Dermis blood vessel endothelial cell (primary cell): ENCODE measurements at regions not wholly inside any gene's neighbourhood (a gene's known extent, or its start where the extent isn't known, plus 50 kb on each side); places are given as distances from the start of the nearest gene placed in this dataset.
"Not testable (repeated sequence)": the region's sequence is repeated elsewhere in the genome, so short reads cannot be mapped to it uniquely, and the experiment has no call there.

Experiments
- DNase-seq: peaks from one replicate; pipeline ENCODE4 v3.0.0; 2010

DNA sequence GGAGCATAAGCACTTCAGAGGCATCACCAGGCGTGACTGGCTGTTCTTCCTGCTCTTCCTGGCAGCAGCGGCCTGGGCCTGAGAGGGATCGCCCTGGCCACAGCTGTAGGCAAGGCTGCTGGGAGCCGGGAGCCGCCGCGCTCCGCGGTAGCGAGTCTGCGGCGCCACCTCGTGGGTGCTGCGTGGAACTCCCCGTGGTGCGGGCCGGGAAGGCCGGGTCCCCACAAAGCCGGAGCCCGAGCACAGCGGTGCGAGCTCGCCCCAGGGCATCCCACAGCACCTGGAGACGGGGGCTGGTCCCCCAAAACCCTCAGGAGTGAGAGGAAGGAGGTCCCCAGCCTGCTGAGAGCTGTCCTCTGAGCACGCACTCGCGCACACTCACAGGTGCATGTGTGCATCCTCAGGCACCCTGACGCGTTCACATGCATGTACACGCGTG, 1546.5 kb downstream of the RPIA start:
- DNase-seq: peak; percentile 42

DNA sequence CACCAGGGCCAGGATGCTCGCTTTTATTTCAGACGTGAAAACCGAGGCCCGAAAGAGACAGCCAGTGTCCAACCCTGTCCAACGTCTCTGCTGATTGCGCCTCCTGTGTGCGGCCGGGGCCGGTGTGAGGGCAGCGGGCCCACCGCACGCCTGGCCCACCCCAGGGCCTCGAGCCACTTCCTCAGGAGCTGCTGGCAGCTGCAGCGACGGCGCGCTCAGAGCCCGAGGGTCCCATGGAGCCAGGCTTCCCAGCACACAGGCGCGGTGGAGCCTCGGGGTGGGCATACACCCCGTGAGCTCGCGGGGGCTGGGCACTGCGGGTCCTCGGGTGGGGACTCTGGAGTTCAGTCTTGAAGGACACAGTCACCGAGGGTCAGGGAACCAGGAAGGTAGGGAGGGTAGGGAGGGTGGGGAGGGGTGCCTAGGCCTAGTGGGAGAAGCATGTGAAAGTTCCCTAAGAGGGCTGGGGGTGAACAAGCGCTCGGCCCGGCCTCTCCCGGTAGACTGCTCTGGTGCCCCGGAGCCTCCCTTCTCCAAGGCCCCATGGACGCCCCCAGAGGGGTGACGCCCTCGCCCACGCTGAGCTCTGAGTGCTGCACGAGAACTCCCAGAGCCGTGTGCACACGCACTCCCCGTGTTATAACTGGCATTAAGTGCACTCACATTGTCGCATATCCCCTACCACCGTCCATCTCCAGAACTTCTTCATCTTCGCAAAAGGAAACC, 1547.2 kb downstream of the RPIA start:
- DNase-seq: not testable (repeated sequence)

DNA sequence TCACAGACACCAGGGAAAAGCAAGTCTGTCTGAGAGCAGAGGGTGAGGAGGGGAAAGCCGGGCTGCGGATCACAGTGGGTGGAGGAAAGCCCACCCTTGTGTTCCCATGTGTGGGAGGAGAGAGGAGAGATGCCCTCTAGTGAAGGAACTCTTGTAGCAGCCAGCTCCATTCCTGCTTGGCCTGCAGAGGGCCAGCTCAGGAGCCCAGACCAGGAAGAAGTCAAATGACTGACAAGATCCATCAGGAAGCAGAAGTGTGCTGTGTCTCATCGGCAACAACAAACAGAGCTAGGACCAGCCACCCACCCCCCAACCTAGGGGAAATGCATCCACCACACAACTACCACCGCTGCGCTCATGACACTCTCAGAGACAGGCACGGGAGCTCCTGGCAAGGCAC, 1548.3 kb downstream of the RPIA start:
- DNase-seq: not testable (repeated sequence)

DNA sequence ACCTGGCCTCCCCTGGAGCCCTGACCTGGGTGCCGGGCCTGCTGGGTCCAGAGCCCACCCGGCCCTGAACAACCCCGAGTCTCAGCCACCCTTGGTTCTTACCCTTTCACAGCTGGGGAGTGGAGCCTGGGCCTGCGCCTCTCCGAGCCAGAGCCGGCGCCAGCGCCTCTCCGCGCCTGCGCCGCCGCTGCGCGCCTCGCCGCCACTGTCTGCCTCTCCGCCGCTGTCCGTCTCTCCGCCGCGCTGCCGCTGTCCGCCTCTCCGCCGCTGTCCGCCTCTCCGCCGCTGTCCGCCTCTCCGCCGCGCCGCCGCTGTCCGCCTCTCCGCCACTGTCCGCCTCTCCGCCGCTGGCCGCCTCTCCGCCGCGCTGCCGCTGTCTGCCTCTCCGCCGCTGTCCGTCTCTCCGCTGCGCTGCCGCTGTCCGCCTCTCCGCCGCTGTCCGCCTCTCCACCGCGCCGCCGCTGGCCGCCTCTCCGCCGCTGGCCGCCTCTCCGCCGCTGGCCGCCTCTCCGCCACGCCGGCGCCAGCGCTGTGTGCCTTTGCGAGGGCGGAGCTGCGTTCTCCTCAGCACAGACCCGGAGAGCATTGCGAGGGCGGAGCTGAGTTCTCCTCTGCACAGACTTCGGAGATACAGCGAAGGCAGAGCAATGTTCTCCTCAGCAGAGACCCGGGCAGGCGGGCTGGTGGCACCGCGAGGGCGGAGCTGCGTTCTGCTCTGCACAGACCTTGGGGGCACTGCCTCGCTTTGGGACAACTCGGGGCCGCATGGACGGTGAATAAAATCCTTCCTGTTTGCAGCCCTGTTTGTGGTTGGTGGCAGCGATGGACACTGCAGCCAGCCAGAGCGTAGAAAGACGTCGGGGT, 1553.7 kb downstream of the RPIA start:
- DNase-seq: peak; percentile 9

DNA sequence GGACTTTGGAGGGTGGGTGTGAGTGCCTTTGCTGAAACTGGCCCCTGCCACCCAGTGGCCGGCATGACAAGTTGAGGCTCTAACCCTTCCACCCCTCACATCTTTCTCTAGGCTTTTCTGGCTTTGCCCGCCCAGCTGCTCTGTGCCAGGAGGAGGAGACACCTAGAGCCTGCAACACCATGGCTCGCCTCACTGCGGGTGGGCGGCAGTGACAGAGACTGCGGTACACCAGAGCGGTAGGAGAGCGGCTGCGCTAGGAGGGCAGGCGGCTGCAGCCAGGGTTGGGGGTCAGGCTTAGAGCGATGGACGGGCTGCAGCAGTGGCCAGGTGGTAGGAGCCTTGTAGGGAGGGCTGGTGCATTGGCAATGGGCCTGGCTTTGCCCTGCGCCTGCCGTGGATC, 1556.9 kb downstream of the RPIA start:
- DNase-seq: not testable (repeated sequence)

DNA sequence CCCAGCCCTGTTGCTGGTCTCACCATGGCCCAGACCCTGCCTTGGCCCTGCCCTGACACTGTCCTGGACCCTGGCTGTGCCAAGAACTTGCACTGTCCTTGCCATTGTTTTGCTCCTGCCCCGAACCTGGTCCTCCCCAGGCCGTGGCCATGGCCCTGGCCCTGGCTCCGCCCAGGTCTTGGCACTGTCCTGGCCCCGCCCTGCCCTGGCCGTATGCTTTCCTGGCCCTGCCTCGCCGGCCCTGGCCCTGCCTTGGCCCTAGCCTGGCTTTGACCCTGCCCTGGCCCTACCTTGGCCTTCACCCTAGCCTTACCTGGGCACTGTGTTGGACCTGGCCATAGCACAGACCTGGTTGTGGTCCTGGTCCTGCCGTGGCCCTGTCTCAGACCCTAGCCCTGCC, 1558.9 kb downstream of the RPIA start:
- not testable (repeated sequence) for DNase-seq

DNA sequence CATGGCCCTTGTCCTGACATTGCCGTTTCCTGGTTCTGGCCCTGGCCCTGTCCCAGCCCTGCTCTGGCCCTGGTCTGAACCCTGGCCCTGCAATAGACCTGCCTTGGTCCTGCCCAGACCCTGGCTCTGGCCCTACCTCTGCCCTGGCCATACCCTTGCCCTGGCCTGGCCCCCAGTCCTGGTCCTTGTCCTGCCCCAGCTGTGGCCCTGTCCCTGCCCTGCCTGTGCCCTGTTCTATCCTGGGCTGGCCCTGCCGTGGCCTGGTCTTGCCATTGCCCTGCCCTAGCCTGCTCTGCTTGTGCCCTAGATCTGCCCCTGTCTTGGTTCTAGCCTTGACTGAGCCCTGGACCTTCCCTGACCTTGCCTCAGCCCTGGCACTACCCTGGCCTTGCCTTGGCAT, 1560.1 kb downstream of the RPIA start:
- not testable (repeated sequence) for DNase-seq

DNA sequence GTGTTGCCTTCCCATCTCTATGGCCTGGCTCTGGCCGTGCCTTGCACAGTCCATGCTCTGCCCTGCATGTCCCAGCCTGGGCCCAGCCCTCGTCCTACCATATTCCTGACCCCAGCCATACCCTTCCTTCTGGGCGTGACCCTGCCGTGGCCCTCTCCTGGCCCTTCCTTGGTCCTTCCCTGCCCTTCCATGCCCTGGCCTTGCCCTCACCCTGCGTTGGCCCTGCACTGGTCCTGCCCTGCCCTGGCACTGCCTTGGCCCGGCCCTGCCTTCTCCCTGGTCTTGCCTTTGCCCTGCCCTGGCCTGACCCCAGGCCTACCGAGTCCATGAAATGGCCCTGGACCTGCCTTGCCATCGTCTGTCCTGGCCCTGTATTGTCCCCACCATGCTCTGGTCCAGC, 1561.8 kb downstream of the RPIA start:
- DNase-seq: not testable (repeated sequence)

DNA sequence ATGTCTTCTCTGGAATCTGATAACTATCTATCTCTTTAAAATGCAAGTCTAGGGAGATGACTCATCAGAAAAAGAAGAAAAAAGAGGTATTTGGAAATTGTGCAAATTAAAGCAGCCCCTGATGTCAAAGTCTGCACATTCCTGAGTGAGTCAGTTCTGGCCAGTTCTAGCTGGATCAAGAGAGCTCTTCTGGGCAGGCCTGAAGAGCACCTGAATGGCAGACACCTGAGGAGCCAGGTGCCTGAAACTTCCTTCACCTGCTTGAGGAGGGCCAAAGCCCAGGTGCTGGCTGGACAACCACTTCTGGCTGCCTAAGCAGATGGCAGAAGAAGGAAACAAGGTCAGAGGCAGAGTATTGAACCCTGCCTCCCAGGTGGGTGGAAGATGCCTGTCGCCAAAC, 1575.4 kb downstream of the RPIA start:
- not testable (repeated sequence) for DNase-seq

DNA sequence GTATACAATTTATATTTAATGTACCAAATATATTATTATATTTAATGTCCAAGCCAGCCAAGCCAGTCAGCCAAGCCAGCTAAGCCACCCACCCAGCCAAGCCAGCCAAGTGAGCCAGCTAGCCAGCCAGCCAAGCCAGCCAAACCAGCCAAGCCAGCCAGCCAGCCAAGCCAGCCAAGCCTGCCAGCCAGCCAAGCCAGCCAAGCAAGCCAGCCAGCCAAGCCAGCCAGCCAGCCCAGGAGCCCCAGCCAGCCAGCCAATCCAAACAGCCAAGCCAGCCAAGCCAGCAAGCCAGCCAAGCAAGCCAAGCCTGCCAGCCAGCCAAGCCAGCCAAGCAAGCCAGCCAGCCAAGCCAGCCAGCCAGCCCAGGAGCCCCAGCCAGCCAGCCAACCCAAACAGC, 1596.3 kb downstream of the RPIA start:
- not testable (repeated sequence) for DNase-seq

DNA sequence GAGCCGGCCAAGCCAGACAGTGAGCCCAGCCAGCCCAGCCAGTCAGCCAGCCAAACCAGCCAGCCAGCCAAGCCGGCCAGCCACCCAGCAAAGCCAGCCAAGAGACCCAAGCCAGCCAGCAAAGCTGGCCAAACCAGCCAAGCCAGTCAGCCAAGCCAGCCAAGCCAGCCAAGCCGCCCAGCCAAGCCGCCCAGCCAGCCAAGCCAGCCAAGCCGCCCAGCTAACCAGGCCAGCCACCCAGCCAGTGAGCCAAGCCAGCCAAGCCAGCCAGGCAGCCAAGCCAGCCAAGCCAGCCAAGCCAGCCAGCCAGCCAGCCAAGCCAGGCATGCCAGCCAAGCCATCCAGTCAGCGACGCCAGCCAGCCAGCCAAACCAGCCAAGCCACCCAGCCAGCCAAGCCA, 1596.9 kb downstream of the RPIA start:
- DNase-seq: not testable (repeated sequence)

DNA sequence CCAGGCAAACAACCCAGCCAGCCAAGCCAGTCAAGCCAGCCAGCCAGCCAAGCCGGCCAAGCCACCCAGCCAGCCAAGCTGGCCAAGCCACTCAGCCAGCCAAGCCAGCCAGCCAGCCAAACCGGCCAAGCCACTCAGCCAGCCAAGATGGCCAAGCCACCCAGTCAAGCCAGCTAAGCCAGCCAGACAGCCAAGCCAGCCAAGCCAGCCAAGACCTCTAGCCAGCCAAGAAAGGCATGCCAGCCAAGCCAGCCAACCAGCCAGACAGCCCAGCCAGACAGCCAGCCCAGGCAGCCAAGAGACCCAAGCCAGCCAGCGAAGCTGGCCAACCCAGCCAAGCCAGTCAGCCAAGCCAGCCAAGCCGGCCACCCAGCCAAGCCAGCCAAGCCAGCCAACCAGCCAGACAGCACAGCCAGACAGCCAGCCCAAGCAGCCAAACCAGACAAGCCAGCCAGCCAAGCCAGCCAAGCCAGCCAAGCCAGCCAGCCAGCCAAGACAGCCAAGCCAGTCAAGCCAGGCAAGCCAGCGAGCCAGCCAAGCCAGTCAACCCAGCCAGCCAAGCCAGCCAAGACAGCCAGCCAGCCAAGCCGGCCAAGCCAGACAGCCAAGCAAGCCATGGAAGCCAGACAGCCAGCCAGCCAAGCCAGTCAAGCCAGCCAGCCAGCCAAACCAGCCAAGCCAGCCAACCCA, 1598.0 kb downstream of the RPIA start:
- not testable (repeated sequence) for DNase-seq

DNA sequence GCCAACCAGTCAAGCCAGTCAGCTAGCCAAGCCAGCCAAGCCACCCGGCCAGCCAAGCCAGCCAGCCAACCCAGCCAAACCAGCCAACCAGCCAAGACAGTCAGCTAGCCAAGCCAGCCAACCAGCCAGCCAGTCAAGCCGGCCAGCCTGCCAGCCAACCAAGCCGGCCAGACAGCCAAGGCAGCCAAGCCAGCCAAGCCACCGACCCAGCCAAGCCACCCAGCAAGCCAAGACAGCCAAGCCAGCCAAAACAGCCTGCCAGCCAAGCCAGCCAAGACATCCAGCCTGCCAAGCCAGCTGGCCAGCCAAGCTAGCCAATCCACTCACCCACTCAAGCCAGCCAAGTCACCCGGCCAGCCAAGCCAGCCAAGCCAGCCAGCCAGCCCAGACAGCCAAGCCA, 1599.2 kb downstream of the RPIA start:
- DNase-seq: not testable (repeated sequence)

DNA sequence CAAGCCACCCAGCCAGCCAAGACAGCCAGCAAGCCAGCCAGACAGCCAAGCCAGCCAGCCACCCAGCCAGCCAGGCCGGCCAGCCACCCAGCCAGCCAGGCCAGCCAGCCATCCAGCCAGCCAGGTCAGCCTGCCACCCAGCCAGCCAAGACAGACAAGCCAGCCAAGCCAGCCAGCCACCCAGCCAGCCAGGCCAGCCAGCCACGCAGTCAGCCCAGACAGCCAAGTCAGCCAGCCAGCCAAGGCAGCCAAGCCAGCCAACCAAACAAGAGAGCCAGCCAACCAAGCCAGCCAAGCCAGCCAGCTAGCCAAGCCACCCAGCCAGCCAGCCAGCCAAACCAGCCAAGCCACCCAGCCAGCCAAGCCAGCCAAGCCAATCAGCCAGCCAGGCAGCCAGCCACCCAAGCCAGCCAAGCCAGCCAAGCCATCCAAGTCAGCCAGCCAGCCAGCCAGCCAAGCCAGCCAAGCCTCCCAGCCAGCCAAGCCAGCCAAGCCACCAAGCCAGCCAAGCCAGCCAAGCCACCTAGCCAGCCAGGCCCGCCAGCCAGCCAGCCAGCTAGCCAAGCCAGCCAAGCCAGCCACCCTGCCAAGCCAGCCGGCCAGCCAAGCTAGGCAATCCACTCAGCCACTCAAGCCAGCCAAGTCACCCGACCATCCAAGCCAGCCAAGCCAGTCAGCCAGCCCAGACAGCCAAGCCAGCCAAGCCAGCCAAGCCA, 1599.9 kb downstream of the RPIA start:
- peak; percentile 7 for DNase-seq

DNA sequence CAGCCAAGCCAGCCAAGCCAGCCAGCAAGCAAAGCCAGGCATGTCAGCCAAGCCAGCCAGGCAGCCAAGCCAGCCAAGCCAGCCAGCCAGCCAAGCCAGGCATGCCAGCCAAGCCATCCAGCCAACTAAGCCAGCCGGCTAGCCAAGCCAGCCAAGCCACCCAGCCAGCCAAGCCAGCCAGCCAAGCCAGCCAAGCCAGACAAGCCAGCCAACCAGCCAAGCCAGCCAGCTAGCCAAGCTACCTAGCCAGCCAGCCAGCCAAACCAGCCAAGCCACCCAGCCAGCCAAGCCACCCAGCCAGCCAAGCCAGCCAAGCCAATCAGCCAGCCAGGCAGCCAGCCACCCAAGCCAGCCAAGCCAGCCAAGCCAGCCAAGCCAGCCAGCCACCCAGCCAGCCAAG, 1600.5 kb downstream of the RPIA start:
- DNase-seq: not testable (repeated sequence)

DNA sequence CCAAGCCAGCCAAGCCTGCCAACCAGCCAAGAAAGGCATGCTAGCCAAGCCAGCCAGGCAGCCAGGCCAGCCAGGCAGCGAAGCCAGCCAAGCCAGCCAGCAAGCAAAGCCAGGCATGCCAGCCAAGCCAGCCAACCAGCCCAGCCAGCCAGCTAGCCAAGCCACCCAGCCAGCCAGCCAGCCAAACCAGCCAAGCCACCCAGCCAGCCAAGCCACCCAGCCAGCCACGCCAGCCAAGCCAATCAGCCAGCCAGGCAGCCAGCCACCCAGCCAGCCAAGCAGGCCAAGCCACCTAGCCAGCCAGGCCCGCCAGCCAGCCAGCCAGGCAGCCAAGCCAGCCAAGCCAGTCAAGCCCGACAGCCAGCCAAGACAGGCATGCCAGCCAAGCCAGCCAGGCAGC, 1601.0 kb downstream of the RPIA start:
- not testable (repeated sequence) for DNase-seq

DNA sequence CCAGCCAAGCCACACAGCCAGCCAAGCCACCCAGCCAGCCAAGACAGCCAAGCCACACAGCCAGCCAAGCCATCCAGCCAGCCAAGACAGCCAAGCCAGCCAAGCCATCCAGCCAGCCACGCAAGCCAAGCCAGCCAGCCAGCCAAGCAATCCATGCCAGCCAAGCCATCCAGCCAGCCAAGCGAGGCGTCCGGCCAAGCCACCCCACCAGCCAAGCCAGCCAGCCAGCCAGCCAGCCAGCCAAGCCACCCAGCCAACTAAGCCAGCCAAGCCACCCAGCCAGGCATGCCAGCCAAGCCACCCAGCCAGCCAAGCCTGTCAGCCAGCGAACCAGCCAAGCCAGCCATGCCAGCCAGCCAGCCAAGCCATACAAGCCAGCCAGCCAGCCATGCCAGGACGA, 1601.8 kb downstream of the RPIA start:
- DNase-seq: not testable (repeated sequence)

DNA sequence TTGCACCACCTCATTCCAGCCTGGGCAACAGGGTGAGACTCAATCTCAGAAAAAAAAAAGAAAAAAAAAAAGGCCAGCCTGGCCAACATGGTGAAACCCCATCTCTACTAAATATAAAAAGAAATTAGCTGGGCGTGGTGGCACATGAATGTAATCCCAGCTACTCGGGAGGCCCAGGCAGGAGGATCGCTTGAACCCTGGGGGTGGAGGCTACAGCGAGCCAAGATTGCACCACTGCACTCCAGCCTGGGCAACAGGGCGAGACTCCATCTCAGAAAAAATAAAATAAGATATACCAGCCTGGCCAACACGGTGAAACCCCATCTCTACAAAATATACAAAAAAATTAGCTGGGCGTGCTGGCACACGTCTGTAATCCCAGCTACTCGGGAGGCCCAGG, 1602.3 kb downstream of the RPIA start:
- not testable (repeated sequence) for DNase-seq

DNA sequence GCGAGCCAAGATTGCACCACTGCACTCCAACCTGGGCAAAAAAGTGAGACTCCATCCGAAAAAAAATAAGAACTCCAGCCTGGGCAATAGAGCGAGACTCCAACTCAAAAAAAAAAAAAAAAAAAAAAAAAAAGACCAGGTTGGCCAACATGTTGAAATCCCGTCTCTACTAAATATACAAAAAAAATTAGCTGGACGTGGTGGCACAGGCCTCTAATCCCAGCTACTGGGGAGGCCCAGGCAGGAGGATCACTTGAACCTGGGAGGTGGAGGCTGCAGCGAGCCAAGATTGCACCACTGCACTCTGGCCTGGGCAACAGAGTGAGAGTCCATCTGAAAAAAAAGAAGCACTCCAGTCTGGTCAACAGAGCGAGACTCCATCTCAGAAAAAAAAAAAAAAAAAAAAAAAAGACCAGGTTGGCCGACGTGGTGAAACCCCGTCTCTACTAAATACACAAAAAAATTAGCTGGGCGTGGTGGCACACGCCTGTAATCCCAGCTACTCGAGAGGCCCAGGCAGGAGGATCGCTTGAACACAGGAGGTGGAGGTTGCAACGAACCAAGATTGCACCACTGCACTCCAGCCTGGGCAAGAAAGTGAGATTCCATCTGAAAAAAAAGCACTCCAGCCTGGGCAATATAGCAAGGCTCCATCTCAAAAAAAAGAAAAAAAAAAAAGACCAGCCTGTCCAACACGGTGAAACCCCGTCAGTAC, 1603.7 kb downstream of the RPIA start:
- DNase-seq: not testable (repeated sequence)

DNA sequence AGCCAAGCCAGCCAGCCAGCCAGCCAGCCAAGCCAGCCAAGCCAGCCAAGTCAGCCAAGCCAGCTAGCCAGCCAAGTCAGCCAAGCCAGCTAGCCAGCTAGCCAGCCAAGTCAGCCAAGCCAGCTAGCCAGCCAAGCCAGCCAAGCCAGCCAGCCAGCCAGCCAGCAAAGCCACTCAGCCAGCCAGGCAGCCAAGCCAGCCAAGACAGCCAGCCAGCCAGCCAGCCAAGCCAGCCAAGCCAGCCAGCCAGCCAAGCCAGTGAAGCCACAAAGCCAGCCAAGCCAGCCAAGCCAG, 1605.0 kb downstream of the RPIA start:
- not testable (repeated sequence) for DNase-seq

DNA sequence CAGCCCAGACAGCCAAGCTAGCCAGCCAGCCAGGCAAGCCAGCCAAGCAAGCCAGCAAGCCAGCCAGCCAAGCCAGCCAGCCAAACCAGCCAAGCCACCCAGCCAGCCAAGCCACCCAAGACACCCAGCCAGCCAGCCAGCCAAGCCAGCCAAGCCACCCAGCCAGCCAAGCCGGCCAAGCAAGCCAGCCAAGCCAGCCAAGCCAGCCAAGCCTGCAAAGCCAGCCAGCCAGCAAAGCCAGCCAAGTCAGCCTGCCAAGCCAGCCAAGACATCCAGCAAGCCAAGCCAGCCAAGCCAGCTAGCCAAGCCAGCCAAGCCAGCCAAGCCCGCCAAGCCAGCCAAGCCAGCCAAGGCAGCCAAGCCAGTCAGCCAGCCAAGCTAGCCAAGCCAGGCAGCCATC, 1606.2 kb downstream of the RPIA start:
- not testable (repeated sequence) for DNase-seq

DNA sequence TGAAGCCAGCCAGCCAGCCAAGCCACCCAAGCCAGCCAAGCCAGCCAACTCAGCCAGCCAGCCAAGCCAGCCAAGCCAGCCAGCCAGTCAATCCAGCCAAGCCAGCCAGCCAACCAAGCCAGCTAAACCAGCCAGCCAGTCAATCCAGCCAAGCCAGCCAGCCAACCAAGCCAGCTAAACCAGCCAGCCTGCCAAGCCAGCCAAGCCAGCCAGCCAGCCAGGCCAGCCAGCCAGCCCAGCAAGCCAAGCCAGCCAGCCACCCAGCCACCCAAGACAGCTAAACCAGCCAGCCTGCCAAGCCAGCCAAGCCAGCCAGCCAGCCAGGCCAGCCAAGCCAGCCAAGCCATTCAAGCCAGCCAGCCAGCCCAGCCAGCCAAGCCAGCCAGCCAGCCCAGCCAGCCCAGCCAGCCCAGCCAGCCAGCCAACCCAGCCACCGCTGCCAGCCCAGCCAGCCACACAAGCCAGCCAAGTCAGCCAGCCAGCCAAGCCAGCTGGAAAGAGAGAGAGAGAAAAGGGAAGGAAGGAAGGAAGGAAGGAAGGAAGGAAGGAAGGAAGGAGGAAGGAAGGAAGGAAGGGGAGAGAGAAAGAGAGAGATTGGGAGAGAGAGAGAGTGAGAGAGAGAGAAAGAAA, 1606.8 kb downstream of the RPIA start:
- DNase-seq: not testable (repeated sequence)
